SU-DHL-6 (cell line): ENCODE measurements at regions not wholly inside any gene's neighbourhood (a gene's known extent, or its start where the extent isn't known, plus 50 kb on each side); places are given as distances from the start of the nearest gene placed in this dataset.
"Not testable (repeated sequence)": the region's sequence is repeated elsewhere in the genome, so short reads cannot be mapped to it uniquely, and the experiment has no call there.

Experiments
- CTCF ChIP-seq: fragments of 200-600 bp; sonication (generic); IDR thresholded peaks from one replicate; pipeline ENCODE4 v1.5.1; 2017; ENCODE audit warnings: antibody characterized with exemption, mild to moderate bottlenecking, low read length, moderate library complexity; ENCODE audit not compliant: insufficient read depth, poor library complexity, severe bottlenecking
- EZH2phosphoT487 ChIP-seq: fragments of 200-600 bp; sonication (generic), shearing (Covaris generic); conservative IDR thresholded peaks from 2 replicates; pipeline ENCODE4 v1.6.1; 2018; ENCODE audit warnings: mild to moderate bottlenecking, antibody characterized with exemption, low read length, moderate library complexity, mixed read lengths

- not testable (repeated sequence) for TF ChIP-seq CTCF, EZH2phosphoT487
Measured at GRCh38 chr21:13820286-13820685, 210.7 kb downstream of the POTED start.
